GM18520 (cell line): ENCODE measurements at regions not wholly inside any gene's neighbourhood (a gene's known extent, or its start where the extent isn't known, plus 50 kb on each side); places are given as distances from the start of the nearest gene placed in this dataset.
"Not testable (repeated sequence)": the region's sequence is repeated elsewhere in the genome, so short reads cannot be mapped to it uniquely, and the experiment has no call there.

ENCODE experiments used
- ATAC-seq: cut with Tn5 transposase; IDR thresholded peaks from one replicate; pipeline ENCODE4 v1.9.1; 2021; ENCODE audit not compliant: unreplicated experiment

DNA sequence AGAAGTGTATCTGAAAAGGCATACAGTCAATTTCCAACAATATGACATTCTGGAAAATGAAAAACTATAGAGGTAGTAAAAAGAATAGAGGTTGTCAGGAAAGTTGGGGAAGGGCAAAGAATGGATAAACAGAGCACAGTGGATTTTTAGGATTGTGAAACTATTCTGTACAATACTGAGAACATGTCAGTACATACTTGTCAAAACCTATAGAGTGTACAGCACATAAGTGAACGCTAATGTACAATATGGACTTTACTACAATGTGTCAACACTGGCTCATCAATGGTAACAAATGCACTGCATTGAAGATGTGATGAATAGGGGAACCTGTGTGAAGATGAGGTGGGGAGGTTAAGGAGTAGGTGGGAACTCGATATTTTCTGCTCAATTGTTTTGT, 483.0 kb upstream of the PFKP start:
- ATAC-seq = no peak

GRCh38 chr10:2576892-2577291, 490.5 kb upstream of the PFKP start:
- no peak for ATAC-seq

GRCh38 chr10:2575460-2575859, 491.9 kb upstream of the PFKP start:
- no peak for ATAC-seq

GRCh38 chr10:2572611-2573010, 494.7 kb upstream of the PFKP start:
- no peak for ATAC-seq

GRCh38 chr10:2556883-2557282, 510.5 kb upstream of the PFKP start:
- no peak for ATAC-seq

GRCh38 chr10:2548071-2548470, 519.3 kb upstream of the PFKP start:
- ATAC-seq = no peak

DNA sequence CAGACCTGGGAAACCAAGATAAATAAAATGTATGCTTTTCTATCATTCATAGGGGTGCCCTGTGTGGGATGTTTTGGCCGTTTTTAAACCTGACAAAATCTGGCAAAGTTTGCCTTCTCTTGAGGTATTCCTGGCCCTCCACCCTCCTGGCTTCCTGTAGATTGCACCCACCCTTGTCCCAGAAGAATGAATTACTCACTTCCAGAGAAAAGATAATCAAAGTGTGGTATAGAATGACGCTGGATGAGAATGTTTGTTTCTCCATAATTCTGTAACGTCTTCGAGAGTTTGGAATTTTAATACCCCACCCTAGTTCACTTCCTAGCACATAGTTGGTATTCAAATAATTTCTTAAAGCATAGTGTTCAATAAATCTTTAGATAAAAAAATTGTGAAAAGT, 519.7 kb upstream of the PFKP start:
- no peak for ATAC-seq

DNA sequence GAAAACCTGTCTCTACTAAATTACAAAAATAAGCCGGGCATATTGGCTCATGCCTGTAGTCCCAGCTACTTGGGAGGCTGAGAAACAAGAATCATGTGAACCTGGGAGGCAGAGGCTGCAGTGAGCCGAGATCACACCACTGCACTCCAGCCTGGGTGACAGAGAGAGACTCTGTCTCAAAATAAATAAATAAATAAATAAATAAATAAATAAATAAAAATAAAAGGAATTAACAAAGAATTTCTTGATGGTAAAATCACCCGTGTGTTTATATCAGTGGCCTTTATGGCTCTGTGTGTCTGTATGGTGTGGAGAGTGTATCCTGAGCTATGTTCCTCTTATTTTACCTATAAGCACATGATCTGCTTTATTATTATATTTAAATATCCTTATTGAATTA, 520.5 kb upstream of the PFKP start:
- not testable (repeated sequence) for ATAC-seq

GRCh38 chr10:2543974-2544373, 523.4 kb upstream of the PFKP start:
- ATAC-seq = no peak

DNA sequence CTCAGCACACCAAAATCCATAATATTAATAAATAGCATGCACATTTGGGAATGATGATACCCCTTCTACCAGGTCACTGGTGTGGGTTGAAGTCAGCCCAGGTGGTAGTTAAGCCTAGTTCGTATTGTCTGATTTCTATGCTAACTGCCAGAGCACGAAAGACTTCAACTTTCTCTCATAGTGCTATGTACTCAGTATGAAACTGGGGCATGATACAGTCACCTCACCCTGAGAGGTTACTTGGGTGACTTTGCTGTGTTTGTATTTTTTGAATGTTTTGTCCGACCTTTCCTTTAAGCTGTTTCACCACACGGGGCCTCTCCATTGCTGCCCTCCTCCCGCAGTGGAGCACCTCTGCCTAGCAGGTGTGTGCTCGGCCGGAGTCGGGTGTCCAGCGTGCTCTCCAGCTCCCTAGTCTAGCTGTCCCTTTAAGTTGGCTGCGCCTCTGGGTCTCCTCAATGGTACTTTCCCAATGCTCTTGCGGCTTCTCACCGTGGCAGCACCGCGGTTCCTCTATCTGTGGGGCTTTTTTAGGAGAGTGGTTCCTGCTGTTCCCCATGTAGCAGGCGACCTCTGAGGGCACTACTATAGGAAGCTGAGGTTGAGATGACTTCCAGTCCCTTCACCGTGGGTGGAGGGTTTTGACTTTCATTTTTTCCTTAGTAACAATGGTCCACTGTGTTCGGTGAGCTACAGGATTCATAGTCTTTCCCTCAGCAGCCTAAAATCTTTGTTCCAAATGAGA, 524.0 kb upstream of the PFKP start:
- no peak for ATAC-seq

DNA sequence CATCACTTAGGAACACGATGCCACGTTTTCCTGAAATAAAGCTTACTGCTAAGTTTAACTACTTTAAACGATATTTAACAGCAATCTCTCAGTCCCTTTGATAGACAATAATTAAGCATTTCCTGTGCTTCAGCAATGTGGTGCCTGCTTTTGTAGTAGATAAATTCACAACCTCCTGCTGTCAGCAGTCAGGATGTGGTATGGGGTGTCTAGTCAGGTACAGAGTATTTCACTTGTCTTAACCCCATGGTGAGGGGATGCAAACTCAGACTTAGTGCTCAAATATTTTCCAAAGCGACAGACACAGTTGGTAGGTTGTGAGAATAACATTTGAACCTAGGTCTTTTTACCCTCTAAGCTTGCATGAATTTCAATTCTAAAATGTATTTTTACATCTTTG, 526.2 kb upstream of the PFKP start:
- no peak for ATAC-seq

- no peak for ATAC-seq
These were observed 537.4 kb upstream of the PFKP start for GRCh38 chr10:2529945-2530344.

DNA sequence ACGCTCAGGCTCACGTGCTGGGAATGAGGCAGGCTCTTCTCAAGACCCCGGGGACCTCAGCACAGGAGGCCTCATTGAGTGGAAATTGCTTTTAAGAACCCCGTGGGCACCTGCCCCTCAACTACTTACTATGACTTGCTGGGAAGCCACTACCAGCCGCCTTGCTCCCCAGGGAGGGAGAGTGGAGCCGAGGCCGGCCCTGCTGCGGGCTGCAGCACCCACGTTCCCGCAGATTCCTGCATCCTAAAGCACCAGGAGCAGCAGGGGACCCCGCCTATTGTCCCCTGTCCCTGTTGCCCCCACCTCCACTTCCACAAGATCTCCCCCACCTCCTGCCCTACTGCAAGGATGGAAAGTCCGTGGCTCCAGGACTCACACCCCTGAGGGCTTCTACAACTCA, 541.6 kb upstream of the PFKP start:
- no peak for ATAC-seq

DNA sequence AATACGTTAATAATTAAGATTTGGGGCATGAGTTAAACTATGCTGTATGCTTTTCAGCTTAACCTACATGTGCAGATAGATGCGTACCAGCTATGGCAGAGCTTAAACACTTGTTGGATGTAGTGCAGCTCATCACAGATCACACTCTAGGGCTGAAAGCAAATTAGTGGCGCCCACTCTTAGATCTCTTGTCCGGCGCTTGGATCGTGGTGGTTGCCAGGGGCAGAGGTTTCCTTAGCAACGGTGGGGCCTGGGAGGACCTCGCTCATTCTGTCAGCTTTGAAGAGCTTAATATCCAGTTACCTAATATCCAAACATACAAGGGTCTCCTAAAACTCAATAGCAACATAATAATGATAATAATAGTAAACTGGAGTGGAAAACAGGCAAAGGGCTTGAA, 548.2 kb upstream of the PFKP start:
- no peak for ATAC-seq

DNA sequence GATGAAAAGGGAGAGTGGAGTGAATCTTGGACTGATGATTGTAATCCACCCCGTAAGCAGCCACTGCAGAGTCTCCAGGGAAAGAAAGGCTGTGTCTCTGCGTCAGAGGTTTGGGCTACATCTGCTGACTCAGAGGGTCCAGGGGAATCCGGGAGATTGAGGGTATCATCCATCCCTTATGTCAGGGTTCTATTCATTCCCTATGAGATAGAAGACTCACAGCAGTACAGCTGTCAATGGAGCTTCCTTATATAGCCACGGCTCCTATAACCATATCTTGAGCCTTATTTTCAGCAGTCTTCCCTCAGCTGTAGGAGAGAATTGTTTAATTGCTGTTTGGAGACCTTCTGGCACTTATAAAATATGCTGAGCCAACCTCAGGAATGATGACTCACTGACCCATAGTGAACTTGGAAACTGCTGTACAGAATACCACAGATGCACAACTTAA, 558.2 kb upstream of the PFKP start:
- ATAC-seq = no peak

DNA sequence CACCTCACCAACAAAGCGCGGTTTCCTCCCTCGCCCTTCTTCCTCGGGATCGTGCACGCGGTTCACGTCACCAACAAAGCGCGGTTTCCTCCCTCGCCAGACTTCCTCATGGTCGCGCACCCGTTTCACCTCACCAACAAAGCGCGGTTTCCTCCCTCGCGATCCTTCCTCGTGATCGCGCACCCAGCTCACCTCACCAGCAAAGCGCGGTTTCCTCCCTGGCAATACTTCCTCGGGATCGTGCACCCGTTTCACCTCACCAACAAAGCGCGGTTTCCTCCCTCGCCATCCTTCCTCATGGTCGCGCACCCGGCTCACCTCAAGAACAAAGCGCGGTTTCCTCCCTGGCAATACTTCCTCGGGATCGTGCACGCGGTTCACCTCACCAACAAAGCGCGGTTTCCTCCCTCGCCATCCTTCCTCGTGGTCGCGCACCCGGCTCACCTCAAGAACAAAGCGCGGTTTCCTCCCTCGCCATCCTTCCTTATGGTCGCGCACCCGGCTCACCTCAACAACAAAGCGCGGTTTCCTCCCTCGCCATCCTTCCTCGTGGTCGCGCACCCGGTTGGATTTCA, 565.9 kb upstream of the PFKP start:
- ATAC-seq = not testable (repeated sequence)

DNA sequence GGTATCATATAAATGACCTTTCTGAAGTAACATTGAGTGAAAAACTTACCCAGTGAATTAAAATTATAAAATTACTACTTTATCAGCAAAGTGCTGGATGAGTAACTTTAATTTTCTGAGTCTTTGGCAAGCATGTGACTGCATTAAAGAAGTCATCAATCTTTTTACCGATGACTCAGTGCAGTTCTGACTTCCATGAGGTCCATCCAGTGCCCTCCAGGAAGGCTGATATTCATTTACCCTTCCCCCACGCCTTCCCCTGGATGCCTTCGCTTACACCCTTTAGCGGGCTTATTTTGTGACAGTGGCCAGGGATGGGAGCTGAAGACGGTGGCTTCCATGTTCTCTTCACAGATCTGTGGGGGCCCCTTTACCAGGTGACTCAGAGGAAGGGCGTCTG, 572.9 kb upstream of the PFKP start:
- ATAC-seq = no peak

DNA sequence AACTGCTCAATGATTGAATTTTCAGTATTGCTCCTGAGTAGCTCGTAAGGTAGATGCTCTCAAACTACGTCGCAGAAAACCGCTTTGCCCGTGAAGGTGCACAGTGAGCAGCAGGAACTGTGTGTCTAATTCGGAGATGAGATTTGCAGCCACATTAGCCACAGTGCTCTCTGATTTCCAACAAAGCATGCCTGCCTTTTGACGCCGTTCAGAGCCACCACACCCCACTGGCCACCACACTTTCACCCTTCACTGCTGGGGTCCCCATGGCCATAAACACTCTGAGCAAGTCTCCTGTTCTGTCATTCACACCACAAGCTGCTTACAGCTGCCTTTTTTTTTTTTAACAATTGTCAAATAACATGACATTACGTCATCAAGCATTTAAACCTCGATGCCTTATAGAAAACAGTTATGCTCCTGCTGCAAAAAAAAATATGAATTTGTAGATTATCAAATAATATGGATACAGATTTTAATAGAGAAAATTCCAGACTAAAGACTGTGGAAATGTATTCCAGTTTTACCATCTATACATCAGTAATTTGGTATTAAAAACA, 578.8 kb upstream of the PFKP start:
- no peak for ATAC-seq

- ATAC-seq = no peak
These were observed 579.4 kb upstream of the PFKP start for GRCh38 chr10:2487921-2488320.

DNA sequence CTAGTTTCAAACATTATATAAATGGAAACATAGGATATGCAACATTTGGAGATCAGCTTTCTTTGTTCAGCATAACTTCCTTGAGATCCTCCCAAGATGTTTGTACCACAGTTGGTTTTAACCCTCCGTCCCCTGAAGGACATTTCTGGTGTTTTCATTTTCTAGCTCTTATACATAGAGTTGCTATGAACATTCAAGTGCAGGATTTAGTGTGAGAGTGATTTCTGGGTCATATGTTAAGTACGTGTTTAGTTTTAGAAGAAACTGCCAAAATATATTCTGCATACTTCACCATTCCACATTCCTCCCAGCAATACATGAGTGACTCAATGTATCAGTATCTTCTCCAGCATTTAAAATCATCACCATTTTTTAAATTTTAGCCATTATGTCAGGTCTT, 588.7 kb upstream of the PFKP start:
- no peak for ATAC-seq

- no peak for ATAC-seq
These were observed 590.4 kb upstream of the PFKP start for GRCh38 chr10:2476812-2477553.

GRCh38 chr10:2476218-2476811, 591.0 kb upstream of the PFKP start:
- ATAC-seq = no peak
